Mesendoderm (in vitro differentiated cells): ENCODE measurements at regions not wholly inside any gene's neighbourhood (a gene's known extent, or its start where the extent isn't known, plus 50 kb on each side); places are given as distances from the start of the nearest gene placed in this dataset.

Experiments used
- DNase-seq: peaks from one replicate; pipeline ENCODE4 v3.0.0; 2013
- H2AK5ac ChIP-seq: 2 replicates; pipeline ENCODE4 v1.6.1; 2013; ENCODE audit warnings: low read length, inconsistent platforms
- H2BK120ac ChIP-seq: 2 replicates; pipeline ENCODE4 v1.6.1; 2013; ENCODE audit warnings: low read depth, mild to moderate bottlenecking, low read length, moderate library complexity, mixed read lengths
- H2BK15ac ChIP-seq: replicated peaks from 2 replicates; pipeline ENCODE4 v1.6.1; 2013; ENCODE audit warnings: low read depth, mild to moderate bottlenecking, moderate library complexity
- H2BK5ac ChIP-seq: 2 replicates; pipeline ENCODE4 v1.6.1; 2013; ENCODE audit warnings: low read length, inconsistent platforms
- H3K18ac ChIP-seq: 2 replicates; pipeline ENCODE4 v1.6.1; 2013; ENCODE audit warnings: mild to moderate bottlenecking, low read length, mixed read lengths
- H3K23ac ChIP-seq: one replicate; pipeline ENCODE4 v1.6.1; 2013; ENCODE audit warnings: low read length
- H3K27ac ChIP-seq: 2 replicates; pipeline ENCODE4 v1.5.1; 2013; ENCODE audit warnings: low read depth, mild to moderate bottlenecking, inconsistent platforms, low read length, moderate library complexity
- H3K27me3 ChIP-seq: 2 replicates; pipeline ENCODE4 v1.6.1; 2013; ENCODE audit warnings: low read length, control low read depth, mild to moderate bottlenecking, inconsistent platforms; ENCODE audit not compliant: insufficient read depth, poor library complexity
- H3K36me3 ChIP-seq: 2 replicates; pipeline ENCODE4 v1.6.1; 2013; ENCODE audit warnings: low read length, inconsistent platforms; ENCODE audit not compliant: control insufficient read depth, insufficient read depth
- H3K4ac ChIP-seq: one replicate; pipeline ENCODE4 v1.6.1; 2013; ENCODE audit warnings: low read depth, mild to moderate bottlenecking, low read length, moderate library complexity
- H3K4me1 ChIP-seq: 2 replicates; pipeline ENCODE4 v1.6.1; 2013; ENCODE audit warnings: low read depth, low read length, inconsistent platforms; ENCODE audit not compliant: control insufficient read depth
- H3K4me2 ChIP-seq: 2 replicates; pipeline ENCODE4 v1.6.1; 2013; ENCODE audit warnings: low read length
- H3K4me3 ChIP-seq: 2 replicates; pipeline ENCODE4 v1.5.1; 2013; ENCODE audit warnings: mild to moderate bottlenecking, low read length
- H3K56ac ChIP-seq: one replicate; pipeline ENCODE4 v1.6.1; 2013; ENCODE audit warnings: low read length
- H3K79me1 ChIP-seq: 2 replicates; pipeline ENCODE4 v1.6.1; 2013; ENCODE audit warnings: low read length, inconsistent platforms
- H3K79me2 ChIP-seq: 2 replicates; pipeline ENCODE4 v1.6.1; 2013; ENCODE audit warnings: mild to moderate bottlenecking, low read length; ENCODE audit not compliant: control insufficient read depth, insufficient read depth
- H3K9ac ChIP-seq: 2 replicates; pipeline ENCODE4 v1.6.1; 2013; ENCODE audit warnings: low read length, inconsistent platforms
- H4K5ac ChIP-seq: one replicate; pipeline ENCODE4 v1.6.1; 2013; ENCODE audit warnings: low read length
- H4K8ac ChIP-seq: one replicate; pipeline ENCODE4 v1.6.1; 2013; ENCODE audit warnings: low read depth, mild to moderate bottlenecking, control low read depth, low read length, moderate library complexity
- WGBS: extraction: QIAGEN DNeasy Blood & Tissue Kit; methylation state at CpG from one replicate; pipeline ENCODE4 v1.1.7; 2013; ENCODE audit warnings: low lambda C conversion rate, missing lambda C conversion rate; ENCODE audit not compliant: insufficient coverage; ENCODE audit errors: extremely low coverage; 5-methylcytosine and 5-hydroxymethylcytosine counted together

DNA sequence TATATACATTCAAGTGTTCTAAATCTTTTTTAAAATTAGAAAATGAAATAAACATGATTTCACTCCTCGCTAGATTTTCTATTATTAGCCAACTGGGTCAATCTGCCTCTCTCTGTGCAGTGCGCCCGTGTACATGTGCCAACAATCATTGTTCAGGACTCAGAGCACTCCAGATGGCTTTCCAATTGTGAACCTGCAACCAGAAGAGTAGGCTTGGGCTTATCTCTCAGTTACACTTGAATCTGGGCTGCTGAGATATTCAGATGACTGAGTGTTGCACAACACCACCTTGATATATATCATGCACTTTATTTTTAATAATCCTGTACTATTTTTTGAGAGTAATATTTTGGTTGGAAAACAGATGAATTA, 184.0 kb upstream of the FSTL5 start:
- H3K4me2 ChIP-seq, result no peak overlapping the region
- H2BK5ac ChIP-seq, result no peak overlapping the region
- no peak overlapping the region for H3K23ac ChIP-seq
- H3K36me3 ChIP-seq, result no peaks in the 10 kb centered on the region
- no peak for DNase-seq
- no peak overlapping the region for H3K18ac ChIP-seq
- H2BK15ac ChIP-seq, result no peak overlapping the region
- WGBS, result no CpG with 5 or more reads among the region's 3 CpGs
- no peak overlapping the region for H3K4ac ChIP-seq
- H3K79me1 ChIP-seq, result no peaks in the 10 kb centered on the region
- no peak overlapping the region for H2BK120ac ChIP-seq
- no peak overlapping the region for H3K9ac ChIP-seq
- H3K56ac ChIP-seq, result no peak overlapping the region
- H3K27ac ChIP-seq, result no peak overlapping the region
- no peaks in the 10 kb centered on the region for H3K79me2 ChIP-seq
- no peaks in the 10 kb centered on the region for H3K4me1 ChIP-seq
- H4K8ac ChIP-seq, result no peak overlapping the region
- H3K4me3 ChIP-seq, result no peak overlapping the region
- H3K27me3 ChIP-seq, result no peaks in the 10 kb centered on the region
- no peak overlapping the region for H4K5ac ChIP-seq
- no peak overlapping the region for H2AK5ac ChIP-seq

DNA sequence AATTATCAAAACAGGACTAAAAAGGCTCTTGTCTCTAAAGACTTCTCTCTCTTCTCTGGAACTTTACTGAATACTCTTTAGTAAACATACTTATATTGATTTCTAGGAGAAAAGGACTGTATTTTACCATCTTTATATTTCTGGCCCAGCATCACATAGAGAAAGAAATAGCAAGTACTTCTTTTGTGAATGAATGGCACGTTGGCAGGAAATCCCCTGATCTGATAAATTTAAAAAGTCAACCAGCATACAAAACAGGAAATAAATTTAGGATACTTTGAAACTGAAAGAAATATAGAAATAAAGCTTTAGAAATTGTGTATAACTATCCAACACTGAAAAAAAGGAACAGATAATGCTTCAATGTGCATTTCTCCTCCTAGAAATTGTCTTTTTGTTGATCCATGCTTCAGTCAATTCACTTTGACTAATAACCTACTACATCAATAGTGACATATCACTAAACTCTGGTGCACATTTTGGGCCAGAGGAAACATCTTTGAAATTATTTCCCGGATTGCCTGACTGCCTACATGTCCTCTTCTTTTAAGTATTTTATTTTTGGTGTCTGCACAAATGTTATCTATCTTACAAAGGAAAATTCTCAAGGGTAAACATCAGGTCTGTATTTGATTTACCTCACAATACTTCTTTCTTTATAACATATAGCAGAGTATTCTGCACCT, 183.5 kb upstream of the FSTL5 start:
- Histone ChIP-seq H3K18ac (no peak overlapping the region), H4K8ac (no peak overlapping the region), H3K27ac (no peak overlapping the region), H3K79me2 (no peaks in the 10 kb centered on the region), H2BK5ac (no peak overlapping the region), H2AK5ac (no peak overlapping the region), H3K27me3 (no peaks in the 10 kb centered on the region), H3K4me1 (no peaks in the 10 kb centered on the region), H4K5ac (no peak overlapping the region), H3K23ac (no peak overlapping the region), H2BK120ac (no peak overlapping the region), H3K4me3 (no peak overlapping the region), H3K9ac (no peak overlapping the region), H3K4me2 (no peak overlapping the region), H3K56ac (no peak overlapping the region), H2BK15ac (no peak overlapping the region), H3K36me3 (no peaks in the 10 kb centered on the region), H3K79me1 (no peaks in the 10 kb centered on the region), H3K4ac (no peak overlapping the region)
- WGBS, result no CpG with 5 or more reads among the region's 2 CpGs
- no peak for DNase-seq

DNA sequence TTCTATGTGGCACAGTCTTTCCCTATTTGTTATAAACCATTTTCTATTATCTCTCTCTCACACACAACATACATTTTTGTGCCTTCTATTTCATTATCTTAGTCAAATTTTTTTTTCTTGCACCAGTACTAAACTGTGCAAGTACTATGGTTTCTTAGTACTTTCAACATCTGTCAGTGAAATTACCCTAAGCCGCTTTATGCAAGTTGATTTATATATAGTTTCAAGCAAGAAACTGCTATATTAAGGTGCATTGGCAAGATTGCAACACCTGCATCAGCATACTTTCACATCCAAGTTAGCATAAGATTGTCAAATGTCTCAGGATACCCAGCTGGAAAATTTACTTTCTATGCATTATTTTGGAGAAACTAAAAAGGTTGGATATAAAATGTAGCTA, 180.2 kb upstream of the FSTL5 start:
- Histone ChIP-seq H3K4me2 (no peak overlapping the region), H2AK5ac (no peak overlapping the region), H3K79me2 (no peaks in the 10 kb centered on the region), H3K36me3 (no peaks in the 10 kb centered on the region), H4K8ac (no peak overlapping the region), H2BK5ac (no peak overlapping the region), H3K23ac (no peak overlapping the region), H4K5ac (no peak overlapping the region), H3K4me1 (no peaks in the 10 kb centered on the region), H2BK120ac (no peak overlapping the region), H3K27ac (no peak overlapping the region), H3K9ac (no peak overlapping the region), H3K18ac (no peak overlapping the region), H3K56ac (no peak overlapping the region), H3K4me3 (no peak overlapping the region), H3K27me3 (no peaks in the 10 kb centered on the region), H3K4ac (no peak overlapping the region), H2BK15ac (no peak overlapping the region), H3K79me1 (no peaks in the 10 kb centered on the region)
- no peak for DNase-seq
- WGBS, result no CpG with 5 or more reads among the region's 1 CpG

DNA sequence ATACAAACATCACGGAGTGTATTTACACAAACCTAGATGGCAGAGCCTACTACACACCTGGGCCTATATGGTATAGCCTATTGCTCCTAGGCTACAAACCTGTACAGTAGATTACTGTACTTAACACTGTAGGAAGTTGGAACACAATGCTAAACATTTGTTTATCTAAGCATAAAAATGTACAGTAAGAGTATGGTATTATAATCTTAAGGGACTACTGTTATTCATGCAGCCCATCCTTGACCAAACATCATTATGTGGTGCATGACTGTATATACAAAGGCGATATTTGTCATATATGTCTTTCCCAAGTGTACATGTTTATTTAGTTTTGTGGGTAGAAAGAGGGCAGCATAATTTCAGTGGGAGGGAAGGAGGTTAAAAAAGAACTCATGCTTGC, 177.7 kb upstream of the FSTL5 start:
- Histone ChIP-seq H3K79me1 (no peaks in the 10 kb centered on the region), H3K27ac (no peak overlapping the region), H3K4me2 (no peak overlapping the region), H4K8ac (no peak overlapping the region), H3K9ac (no peak overlapping the region), H3K36me3 (no peaks in the 10 kb centered on the region), H2AK5ac (no peak overlapping the region), H3K4ac (no peak overlapping the region), H3K4me1 (no peaks in the 10 kb centered on the region), H3K18ac (no peak overlapping the region), H2BK120ac (no peak overlapping the region), H3K79me2 (no peaks in the 10 kb centered on the region), H3K56ac (no peak overlapping the region), H2BK5ac (no peak overlapping the region), H2BK15ac (no peak overlapping the region), H3K4me3 (no peak overlapping the region), H3K27me3 (no peaks in the 10 kb centered on the region), H4K5ac (no peak overlapping the region), H3K23ac (no peak overlapping the region)
- WGBS, result no CpG with 5 or more reads among the region's 2 CpGs
- no peak for DNase-seq

DNA sequence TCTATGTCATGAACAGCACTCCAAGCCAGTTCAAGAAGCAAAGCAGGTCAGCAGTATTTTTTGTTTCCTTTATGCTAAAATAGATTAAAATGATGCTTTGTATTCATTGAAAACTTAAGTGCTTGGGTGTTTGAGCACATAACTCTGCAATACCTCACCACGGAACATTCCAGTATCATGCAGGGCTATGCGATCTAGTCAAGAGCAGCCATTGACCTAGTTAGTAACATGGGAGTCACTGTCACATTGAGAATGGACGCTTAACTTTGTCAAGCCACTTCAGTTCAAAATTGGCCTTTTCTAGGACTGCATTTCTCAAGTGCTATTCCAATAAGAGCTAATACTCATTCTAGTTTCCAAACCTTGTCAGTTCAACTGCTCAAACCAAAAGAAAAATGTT, 160.1 kb upstream of the FSTL5 start:
- Histone ChIP-seq H3K4me3 (no peak overlapping the region), H3K9ac (no peak overlapping the region), H2BK15ac (no peak overlapping the region), H3K36me3 (no peaks in the 10 kb centered on the region), H4K8ac (no peak overlapping the region), H4K5ac (no peak overlapping the region), H3K79me2 (no peaks in the 10 kb centered on the region), H3K4me1 (no peaks in the 10 kb centered on the region), H3K79me1 (no peaks in the 10 kb centered on the region), H3K27ac (no peak overlapping the region), H3K27me3 (no peaks in the 10 kb centered on the region), H2AK5ac (no peak overlapping the region), H3K56ac (no peak overlapping the region), H3K4ac (no peak overlapping the region), H3K18ac (no peak overlapping the region), H2BK120ac (no peak overlapping the region), H3K23ac (no peak overlapping the region), H3K4me2 (no peak overlapping the region), H2BK5ac (no peak overlapping the region)
- no CpG with 5 or more reads among the region's 3 CpGs for WGBS
- no peak for DNase-seq

DNA sequence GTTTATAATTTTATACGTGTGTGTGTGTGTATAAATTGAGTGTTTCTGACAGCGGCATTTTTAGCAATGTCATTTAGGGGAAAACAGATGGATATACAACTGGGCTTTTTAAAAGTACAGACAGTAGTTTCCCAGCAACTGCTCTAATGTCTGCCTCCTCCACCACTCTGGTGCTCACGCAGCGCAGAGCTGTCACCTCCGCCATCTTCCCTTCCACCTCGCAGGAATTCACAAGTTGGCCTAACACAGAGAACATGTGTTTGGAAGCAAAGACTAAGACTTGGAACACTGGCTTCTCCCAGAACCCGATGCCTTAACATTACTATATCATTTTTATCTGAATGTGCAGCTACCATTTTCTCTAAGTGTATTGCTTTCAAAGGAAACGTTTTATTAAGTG, 158.3 kb upstream of the FSTL5 start:
- no peak overlapping the region for H2BK120ac ChIP-seq
- no peak overlapping the region for H2BK5ac ChIP-seq
- no peak overlapping the region for H3K4me2 ChIP-seq
- H3K4me1 ChIP-seq, result no peaks in the 10 kb centered on the region
- H3K18ac ChIP-seq, result no peak overlapping the region
- H3K4ac ChIP-seq, result no peak overlapping the region
- H4K5ac ChIP-seq, result no peak overlapping the region
- H3K4me3 ChIP-seq, result no peak overlapping the region
- WGBS, result 100% methylated on average over 2 of the region's 8 CpGs
- no peak overlapping the region for H2BK15ac ChIP-seq
- H3K27ac ChIP-seq, result no peak overlapping the region
- no peak overlapping the region for H3K9ac ChIP-seq
- peak; percentile 11 for DNase-seq
- H3K56ac ChIP-seq, result no peak overlapping the region
- no peak overlapping the region for H2AK5ac ChIP-seq
- H4K8ac ChIP-seq, result no peak overlapping the region
- H3K23ac ChIP-seq, result no peak overlapping the region
- no peaks in the 10 kb centered on the region for H3K36me3 ChIP-seq
- H3K27me3 ChIP-seq, result no peaks in the 10 kb centered on the region
- H3K79me1 ChIP-seq, result no peaks in the 10 kb centered on the region
- H3K79me2 ChIP-seq, result no peaks in the 10 kb centered on the region
